ENCODE measurements at regions not wholly inside any gene's neighbourhood (a gene's known extent, or its start where the extent isn't known, plus 50 kb on each side); places are given as distances from the start of the nearest gene placed in this dataset.

DNA sequence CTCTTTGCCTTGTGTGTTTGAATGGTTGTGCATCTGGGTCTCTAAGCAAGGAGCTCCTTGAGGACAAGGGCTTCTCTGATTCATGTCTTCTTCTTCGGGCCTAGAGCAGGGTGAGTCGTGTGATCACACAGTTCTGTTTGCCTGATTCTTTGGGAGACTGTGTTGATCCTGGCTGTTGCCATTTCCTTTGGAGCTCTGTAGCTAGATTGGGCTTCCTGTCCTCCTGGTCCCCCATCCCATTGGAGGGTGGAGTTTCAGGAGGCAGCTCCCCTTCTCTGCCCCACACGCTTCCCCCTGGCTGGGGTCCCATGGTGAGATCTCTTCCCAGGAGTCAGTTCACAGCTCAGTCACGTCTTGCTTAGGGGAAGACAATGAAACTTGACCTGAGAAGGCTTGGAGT is 92.8 kb downstream of the TRIB2 start:
- TF ChIP-seq, protein P1, sequence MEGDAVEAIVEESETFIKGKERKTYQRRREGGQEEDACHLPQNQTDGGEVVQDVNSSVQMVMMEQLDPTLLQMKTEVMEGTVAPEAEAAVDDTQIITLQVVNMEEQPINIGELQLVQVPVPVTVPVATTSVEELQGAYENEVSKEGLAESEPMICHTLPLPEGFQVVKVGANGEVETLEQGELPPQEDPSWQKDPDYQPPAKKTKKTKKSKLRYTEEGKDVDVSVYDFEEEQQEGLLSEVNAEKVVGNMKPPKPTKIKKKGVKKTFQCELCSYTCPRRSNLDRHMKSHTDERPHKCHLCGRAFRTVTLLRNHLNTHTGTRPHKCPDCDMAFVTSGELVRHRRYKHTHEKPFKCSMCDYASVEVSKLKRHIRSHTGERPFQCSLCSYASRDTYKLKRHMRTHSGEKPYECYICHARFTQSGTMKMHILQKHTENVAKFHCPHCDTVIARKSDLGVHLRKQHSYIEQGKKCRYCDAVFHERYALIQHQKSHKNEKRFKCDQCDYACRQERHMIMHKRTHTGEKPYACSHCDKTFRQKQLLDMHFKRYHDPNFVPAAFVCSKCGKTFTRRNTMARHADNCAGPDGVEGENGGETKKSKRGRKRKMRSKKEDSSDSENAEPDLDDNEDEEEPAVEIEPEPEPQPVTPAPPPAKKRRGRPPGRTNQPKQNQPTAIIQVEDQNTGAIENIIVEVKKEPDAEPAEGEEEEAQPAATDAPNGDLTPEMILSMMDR (IDR thresholded peaks at IDR 0.05 in 4 of 5, conservative IDR thresholded peaks at IDR 0.05 in 1 of 5) = no peak
- TF ChIP-seq POLR2A (IDR thresholded peaks at IDR 0.05) = no peak

Data from gastrocnemius medialis (tissue), 4 donors.